ENCODE measurements at regions not wholly inside any gene's neighbourhood (a gene's known extent, or its start where the extent isn't known, plus 50 kb on each side); places are given as distances from the start of the nearest gene placed in this dataset.
A peak's percentile ranks its signal among the peaks of the same experiment; 100 is the strongest.

- no peak for DNase-seq (ENCODE audit: low spot score)
Measured at GRCh38 chr6:167513778-167514177, 188.9 kb downstream of the TTLL2 start.

- DNase-seq (ENCODE audit: low spot score) = no peak
Measured at GRCh38 chr6:167514524-167514923, 189.6 kb downstream of the TTLL2 start.

GRCh38 chr6:167515873-167516507, 191.1 kb downstream of the TTLL2 start:
- DNase-seq (ENCODE audit: low spot score) = no peak

GRCh38 chr6:167517254-167517916, 192.5 kb downstream of the TTLL2 start:
- DNase-seq (ENCODE audit: low spot score) = no peak

- DNase-seq (ENCODE audit: low spot score) = no peak
Measured at GRCh38 chr6:167523426-167523825, 198.5 kb downstream of the TTLL2 start.

DNA sequence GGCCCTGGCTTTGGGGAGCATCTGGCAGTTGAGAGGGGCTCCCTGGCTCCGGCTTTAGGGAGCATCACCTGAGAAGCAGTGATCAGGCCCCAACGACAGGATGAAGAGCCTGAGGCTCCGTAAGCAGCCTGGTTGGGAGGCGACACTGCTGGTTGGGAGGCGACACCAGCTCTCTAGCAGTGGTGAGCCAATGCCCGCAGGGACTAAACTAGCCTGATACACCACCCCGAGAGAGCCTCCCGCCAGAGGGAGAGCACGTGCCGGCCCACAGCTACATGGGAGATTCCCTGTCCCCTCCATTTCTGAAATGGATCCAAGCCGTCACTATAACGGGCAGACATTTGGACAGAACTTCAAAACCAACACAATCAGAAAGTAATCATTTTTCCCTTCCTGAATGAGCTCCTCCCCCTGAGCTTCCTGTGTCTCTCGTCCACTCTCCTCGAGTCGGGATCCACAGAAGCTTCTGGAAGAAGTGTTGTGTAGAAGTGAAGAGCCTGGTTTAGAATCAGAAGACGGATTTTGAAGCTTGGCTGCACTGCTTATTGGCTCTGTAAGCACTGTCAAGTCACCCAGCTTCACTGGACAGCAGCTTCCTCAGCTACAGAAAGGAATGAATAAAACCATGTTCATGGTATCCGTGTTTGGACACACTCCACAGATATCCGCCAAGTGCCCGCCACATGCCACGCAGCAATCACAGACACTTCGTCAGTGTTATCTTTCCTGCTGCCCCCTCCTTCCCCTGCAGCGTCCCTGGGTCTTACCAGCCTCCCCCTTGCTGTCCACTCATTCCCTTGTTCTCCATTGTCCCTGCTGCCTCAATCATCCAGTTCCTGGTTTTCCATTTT, 199.6 kb downstream of the TTLL2 start:
- DNase-seq (ENCODE audit: low spot score) = no peak

DNA sequence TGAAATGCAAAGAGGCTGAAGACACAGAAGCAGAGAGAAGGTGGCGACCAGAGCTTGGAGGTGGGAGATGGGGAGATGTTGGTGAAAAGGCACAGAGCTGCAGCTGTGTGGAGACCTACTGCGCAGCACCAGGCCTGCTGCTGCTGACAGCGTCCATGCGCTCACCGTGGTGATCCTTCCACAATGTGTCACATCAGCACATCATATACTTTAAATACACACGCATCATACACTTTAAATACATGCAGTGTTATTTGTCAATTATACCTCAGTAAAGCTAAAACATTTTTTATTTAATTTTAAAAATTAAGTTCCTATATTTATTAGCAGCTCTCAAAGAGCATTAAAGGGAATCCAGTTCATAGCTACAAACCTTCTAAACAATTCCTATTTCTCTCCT, 200.9 kb downstream of the TTLL2 start:
- DNase-seq (ENCODE audit: low spot score) = no peak

DNA sequence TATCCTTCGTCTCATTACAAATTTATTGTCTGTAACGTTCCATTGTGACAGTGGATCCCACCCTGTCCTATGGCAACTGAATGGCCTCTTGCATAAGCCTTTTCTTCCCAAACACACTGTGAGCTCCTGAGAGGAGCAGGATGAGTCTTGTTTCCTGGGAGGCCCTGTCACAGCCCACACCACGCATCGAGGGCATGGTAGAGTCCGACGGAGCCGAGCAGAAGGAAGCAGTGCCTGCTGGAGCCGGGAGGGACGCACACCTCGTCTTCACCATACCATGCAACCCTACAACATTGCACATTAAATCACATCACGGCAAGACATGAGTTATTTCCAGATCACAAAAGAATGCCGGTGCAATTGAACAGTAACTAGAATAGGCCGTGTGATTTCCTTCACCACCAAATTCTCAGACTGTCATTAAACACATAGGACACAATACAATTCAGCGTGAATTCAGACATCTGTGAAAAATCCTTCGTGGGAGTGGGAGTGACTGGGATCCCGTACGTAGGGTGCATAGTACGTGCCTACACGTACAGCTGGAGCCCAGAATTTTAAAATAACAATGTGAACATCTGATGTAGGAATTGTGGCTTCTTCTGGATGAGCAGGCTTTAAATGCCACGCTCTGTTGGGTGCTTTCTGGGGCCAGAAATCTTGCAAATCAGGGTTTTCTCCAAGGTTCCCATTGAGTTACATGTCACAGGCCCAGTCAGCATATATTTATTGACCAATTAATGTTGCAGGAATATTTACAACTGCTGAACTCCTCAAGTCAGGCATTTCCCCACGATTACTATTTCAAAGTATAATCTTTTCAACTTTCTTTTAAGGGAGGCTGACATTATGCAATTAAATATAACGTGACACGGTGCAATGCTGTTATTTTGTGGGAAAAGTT, 201.8 kb downstream of the TTLL2 start:
- DNase-seq (ENCODE audit: low spot score) = no peak

GRCh38 chr6:167528239-167528638, 203.4 kb downstream of the TTLL2 start:
- DNase-seq (ENCODE audit: low spot score) = no peak

DNA sequence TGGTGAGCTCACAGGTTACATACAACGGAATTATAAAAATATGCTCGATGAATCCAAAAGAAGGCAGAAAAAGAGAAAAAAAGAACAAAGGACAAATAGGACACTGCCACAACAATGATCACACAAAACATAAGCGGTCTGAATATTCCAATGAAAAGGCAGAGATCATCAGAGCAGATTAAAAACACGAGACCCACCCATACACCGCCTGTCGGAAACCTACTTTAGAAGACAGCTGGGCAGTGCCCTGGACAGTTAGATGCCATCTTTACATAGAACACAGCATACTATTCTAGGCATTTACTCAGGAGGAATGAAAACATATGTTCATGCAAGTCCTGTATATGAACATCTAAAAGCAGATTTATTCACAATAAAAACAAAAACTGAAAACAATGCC, 204.1 kb downstream of the TTLL2 start:
- no peak for DNase-seq (ENCODE audit: low spot score)

GRCh38 chr6:167529444-167530335, 204.8 kb downstream of the TTLL2 start:
- no peak for DNase-seq (ENCODE audit: low spot score)

- no peak for DNase-seq (ENCODE audit: low spot score)
Measured at GRCh38 chr6:167530951-167531350, 206.1 kb downstream of the TTLL2 start.

DNA sequence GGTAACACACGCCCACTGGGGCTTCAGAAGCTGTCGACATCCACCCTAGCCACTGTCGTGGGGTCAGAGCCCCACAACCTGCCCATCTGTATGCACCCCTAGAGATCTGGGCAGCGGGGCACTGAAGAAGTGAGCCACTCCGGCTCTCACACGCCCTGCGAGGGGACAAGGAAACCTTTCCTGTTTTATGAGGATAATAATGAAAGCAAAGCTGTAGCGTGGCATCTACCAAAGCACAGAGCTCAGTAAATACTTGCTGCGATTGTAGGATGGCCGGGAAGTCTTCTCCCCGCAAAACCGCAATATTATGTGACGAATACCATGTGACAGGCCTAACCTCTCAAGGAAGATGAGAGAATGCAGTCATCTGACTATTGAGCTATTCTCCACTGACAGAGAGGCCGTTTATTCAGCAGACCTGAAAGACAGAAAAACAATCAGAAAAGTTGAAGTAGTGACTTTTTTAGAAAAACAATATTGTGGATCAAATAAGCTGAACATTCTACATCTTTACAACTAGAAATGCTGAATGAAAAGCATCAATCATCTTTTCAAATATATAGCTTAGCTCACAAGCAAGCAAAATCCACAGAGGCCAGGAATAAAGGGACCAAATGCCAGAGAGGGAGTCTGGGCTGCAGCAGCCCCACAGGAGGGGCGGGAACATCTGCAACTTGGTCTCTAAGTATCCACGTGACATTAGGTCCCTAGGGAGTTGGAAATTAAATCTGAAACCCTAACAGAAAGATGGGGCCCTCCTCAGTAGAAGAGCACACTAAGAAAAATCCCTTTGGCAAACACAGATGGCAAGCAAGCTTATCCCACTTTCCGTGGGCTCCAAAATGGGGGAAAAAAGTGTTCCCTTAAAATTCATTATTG, 207.8 kb downstream of the TTLL2 start:
- no peak for DNase-seq (ENCODE audit: low spot score)

DNA sequence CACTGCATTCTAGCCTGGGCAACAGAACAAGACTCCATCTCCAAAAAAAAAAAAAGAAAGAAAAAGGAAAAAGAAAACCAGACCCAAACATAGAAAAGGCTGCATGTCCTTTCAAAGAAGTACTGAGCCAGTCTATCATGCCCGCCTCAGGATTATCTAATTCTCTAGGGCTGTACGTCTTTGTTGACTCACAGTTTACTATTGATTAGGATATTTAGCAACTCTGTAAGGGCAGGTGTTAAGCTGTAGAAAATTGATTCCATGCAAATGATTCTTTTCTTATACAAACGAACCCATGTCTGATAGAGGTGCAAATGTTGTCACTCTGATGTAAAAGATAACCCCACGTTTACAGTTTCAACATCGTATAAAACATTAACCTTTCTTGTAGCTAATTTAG, 209.0 kb downstream of the TTLL2 start:
- DNase-seq (ENCODE audit: low spot score) = no peak

DNA sequence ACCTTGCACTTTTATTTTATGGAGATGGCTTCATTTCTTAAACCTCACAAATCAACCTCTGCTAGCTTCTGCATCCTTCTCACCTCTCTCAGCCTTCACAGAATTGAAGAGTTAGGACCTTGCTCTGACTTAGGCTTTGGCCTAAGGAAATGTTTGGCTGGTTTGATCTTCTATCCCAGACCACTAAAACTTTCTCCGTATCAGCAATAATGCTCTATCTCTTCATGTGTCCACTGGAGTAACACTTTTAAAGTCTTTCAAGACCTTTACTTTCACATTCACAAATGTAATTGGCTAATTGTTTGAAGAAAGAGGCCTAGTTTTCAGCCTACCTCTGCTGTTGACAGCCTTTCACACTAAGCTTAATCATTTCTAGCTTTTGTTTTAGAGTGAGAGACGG, 212.9 kb downstream of the TTLL2 start:
- DNase-seq (ENCODE audit: low spot score) = no peak

DNA sequence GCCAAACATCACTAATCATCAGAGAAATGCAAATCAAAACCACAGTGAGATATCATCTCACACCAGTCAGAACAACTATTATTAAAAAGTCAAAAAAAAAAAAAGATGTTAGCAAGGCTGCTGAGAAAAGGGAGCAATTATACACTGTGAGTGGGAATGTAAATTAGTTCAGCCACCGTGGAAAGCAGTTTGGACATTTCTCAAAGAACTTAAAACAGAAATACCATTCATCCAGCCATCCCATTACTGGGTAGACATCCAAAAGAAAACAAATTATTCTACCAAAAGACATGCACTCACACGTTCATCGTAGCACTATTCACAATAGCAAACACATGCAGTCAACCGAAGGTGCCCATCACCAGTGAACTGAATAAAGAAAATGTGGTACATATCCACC, 213.9 kb downstream of the TTLL2 start:
- DNase-seq (ENCODE audit: low spot score) = no peak

GRCh38 chr6:167540796-167541195, 215.9 kb downstream of the TTLL2 start:
- no peak for DNase-seq (ENCODE audit: low spot score)

DNA sequence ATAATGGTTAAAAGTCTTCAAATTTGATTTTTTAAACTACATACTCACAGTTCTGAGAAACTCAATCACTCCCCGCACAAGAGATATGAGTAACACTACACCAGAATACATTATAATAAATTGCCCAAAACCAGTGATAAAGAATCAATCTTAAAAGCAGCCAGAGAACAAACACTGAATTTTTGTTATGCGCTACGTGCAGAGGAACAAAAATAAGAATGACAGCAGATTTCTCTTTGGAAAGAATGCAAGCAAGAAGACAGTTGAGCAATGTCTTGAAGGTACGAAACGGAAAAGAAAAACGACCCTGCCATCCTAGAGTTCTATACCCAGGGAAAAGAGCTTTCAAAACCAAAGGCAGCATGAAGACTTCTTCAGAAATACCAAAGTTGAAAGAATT, 216.7 kb downstream of the TTLL2 start:
- no peak for DNase-seq (ENCODE audit: low spot score)

GRCh38 chr6:167543602-167544497, 219.0 kb downstream of the TTLL2 start:
- peak; percentile 23 for DNase-seq (ENCODE audit: low spot score)
